Upper lobe of left lung (tissue), 4 donors: ENCODE measurements at regions not wholly inside any gene's neighbourhood (a gene's known extent, or its start where the extent isn't known, plus 50 kb on each side); places are given as distances from the start of the nearest gene placed in this dataset.

Experiments
- EP300 ChIP-seq, 4 donors: sonication (generic); formaldehyde crosslinking; IDR thresholded peaks; one replicate each; pipeline ENCODE4 v1.5.1; 2017; ENCODE audit warnings: antibody characterized with exemption in 4 of 4, control low read depth in 2 of 4
- POLR2A ChIP-seq, 4 donors: fragments of 450-650 bp; IDR thresholded peaks; one replicate each; pipeline ENCODE4 v1.5.1; 2016 to 2017; ENCODE audit warnings: antibody characterized with exemption in 4 of 4, mild to moderate bottlenecking in 2 of 4
- TF ChIP-seq, protein P1 (sequence below), 6 experiments: fragments of 450-650 bp in 4 of 6; fragments of 200-600 bp in 2 of 6; sonication (generic) in 2 of 6; IDR thresholded peaks; one replicate each; pipeline ENCODE4 v1.5.1; 2016 to 2019; ENCODE audit warnings: antibody characterized with exemption in 6 of 6

DNA sequence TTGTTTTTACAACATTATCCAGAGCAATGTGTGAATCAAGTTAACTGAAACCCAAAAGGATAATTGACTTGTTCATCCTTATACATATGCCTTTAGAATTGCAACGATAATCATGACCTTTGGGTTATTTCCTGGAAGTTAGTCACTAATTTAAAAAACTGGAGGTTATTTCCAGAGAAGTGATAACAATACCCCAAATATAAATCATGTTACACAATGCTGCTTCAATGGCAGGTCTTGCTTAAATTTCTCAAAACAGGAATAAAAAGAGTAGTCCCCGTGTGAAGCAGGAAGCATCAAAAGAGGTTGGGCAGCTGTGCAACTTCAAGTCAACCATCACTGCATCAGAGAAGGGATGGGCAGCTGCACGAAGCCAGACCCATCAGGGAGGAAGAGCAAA lies 134.4 kb downstream of the EFNB2 start:
- TF ChIP-seq, protein P1, sequence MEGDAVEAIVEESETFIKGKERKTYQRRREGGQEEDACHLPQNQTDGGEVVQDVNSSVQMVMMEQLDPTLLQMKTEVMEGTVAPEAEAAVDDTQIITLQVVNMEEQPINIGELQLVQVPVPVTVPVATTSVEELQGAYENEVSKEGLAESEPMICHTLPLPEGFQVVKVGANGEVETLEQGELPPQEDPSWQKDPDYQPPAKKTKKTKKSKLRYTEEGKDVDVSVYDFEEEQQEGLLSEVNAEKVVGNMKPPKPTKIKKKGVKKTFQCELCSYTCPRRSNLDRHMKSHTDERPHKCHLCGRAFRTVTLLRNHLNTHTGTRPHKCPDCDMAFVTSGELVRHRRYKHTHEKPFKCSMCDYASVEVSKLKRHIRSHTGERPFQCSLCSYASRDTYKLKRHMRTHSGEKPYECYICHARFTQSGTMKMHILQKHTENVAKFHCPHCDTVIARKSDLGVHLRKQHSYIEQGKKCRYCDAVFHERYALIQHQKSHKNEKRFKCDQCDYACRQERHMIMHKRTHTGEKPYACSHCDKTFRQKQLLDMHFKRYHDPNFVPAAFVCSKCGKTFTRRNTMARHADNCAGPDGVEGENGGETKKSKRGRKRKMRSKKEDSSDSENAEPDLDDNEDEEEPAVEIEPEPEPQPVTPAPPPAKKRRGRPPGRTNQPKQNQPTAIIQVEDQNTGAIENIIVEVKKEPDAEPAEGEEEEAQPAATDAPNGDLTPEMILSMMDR (IDR thresholded peaks at IDR 0.05), result no peak
- TF ChIP-seq EP300 (IDR thresholded peaks at IDR 0.05) (no peak), POLR2A (IDR thresholded peaks at IDR 0.05) (no peak)
